Stimulated activated naive CD4-positive, alpha-beta T cell (primary cell): ENCODE measurements at regions not wholly inside any gene's neighbourhood (a gene's known extent, or its start where the extent isn't known, plus 50 kb on each side); places are given as distances from the start of the nearest gene placed in this dataset.
"Not testable (repeated sequence)": the region's sequence is repeated elsewhere in the genome, so short reads cannot be mapped to it uniquely, and the experiment has no call there.

Experiments
- DNase-seq, 6 experiments: peaks; one replicate each; lab custom pipeline; 2025; lab: John Stamatoyannopoulos, UW

DNA sequence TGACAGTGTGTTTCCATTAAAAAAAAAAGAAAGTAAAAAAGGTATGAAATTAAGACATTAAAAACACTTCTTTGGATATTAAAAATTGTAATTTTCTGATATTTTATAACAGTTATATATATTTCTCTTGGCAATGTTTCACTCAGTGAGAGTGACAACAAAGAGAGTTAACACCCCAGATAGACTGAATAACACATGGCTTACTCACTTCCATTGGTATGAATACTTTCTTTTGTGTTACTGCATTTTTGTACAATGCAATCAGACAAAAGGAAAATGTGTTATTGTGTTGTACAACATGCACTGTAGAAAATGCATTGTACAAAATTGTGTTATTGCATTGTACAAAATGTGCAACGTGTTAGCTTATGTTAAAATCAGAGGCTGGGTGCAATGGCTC is 676.6 kb upstream of the AMELY start:
- not testable (repeated sequence) for DNase-seq

- DNase-seq: no peak
Measured at GRCh38 chrY:7562541-7562940, 651.0 kb upstream of the AMELY start.

DNA sequence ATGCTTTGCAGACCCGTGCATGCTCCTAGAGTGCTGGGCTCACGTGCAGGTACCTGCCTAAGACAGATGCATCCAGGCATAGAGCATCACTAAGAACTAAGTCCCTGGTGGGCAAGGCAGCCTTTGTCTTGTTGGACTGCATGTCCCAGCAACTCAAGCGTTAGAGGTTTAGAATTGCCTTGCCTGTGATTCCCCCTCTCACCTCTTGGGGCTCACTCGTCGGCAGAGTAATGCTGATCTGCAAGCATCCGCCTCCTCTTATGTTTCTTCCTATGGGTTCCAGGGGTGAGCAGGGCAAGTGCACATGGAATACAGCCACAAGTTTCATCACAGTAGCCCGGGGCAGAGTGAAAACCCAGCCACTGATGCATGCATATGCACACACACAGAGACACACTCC is 646.1 kb upstream of the AMELY start:
- DNase-seq: no peak

- no peak for DNase-seq
Measured at GRCh38 chrY:7555006-7555405, 643.5 kb upstream of the AMELY start.

- DNase-seq: no peak
Measured at GRCh38 chrY:7545060-7545459, 633.5 kb upstream of the AMELY start.

DNA sequence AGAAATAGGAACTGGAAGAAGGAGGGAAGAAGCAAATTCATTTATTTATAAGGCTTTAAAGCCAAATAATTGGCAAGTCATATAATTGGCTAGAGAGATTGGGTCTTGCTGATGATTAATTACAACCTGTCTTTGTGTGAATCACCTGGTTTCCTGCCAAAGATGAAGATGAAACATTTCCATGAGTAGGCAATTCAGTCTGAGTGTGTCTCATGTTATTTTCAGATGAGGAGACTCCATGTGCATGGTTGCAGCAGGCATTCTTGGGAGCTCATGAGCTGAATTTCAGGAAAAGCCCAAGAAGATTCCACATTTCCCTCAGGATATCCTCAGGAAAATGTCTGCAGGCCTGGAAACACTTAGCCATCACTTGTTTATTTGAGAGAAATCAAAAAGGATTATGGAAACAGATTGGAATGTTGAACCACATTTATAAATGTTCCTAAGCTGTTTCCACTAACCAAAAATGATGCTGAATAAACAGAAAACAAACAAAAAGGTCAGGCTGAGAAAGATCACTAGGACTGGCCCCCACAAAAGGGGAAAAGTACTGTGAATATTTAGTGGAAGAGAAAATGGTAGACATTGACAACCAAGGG is 632.7 kb upstream of the AMELY start:
- no peak for DNase-seq

DNA sequence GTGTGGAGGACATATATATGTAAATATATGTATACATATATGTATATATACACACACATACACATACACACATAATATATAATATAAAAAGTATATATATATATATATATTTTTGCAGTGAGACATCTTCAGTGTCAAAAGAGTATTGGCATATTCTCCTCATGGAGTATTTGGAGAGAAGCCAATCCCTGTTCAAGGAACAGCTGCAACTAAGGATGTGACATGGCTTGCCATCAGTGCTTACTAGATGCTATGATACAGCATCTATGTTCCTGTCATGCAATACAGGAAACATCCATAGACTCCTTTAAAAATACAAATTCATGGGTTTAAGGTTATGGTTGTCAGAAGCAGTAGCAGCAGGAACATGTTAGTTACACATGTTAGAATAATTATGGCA is 632.0 kb upstream of the AMELY start:
- no peak for DNase-seq

DNA sequence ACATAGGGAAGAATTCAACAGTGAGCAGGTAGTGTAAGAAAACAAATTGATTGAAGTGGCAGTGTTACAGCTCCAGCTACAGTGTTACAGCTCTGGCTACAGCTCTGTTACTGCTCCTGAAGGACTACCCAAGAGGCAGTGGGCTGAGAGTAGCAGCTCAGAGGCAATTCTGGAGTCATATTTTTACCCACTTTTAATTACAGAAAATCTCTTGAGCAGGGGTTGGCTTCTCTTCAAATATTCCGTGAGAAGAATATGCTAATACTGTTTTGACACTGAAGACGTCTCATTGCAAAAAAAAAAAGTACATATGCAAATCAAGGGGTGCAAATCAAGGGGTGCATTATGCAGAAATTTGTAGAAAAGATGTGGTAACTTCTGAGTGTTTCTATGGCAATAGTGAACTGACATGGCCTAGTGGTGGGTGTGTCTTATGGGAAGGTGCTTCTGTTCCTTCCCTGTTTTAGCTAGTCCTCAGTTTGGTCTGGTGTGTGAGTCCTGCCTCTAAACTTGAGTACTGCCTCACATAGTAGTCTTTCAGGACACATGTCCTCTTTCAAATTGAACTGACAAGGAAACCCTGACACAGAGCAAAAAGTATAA is 630.8 kb upstream of the AMELY start:
- DNase-seq: no peak

GRCh38 chrY:7529396-7529795 is 617.8 kb upstream of the AMELY start:
- no peak for DNase-seq

DNA sequence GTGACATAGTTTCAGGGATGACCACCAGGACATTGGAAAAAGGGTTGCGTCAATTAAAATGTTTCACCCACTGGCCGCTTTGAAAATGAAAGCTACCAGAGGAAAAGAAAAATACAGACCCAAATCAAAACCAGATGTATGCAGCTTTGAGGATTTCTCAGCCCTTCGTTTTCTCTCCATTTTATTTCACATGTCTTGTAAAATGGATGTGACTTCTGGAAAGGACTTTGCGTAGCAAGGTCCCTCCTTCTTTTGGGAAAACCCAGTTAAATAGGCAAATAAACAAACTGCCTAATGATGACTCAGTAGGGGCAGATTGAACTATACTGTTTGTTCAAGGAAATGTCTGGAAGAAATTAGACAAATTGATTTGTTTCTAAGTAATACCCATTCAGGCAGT is 616.0 kb upstream of the AMELY start:
- DNase-seq: not testable (repeated sequence)

GRCh38 chrY:7518387-7518786 is 606.8 kb upstream of the AMELY start:
- DNase-seq: no peak

GRCh38 chrY:7516268-7516667 is 604.7 kb upstream of the AMELY start:
- DNase-seq: no peak

DNA sequence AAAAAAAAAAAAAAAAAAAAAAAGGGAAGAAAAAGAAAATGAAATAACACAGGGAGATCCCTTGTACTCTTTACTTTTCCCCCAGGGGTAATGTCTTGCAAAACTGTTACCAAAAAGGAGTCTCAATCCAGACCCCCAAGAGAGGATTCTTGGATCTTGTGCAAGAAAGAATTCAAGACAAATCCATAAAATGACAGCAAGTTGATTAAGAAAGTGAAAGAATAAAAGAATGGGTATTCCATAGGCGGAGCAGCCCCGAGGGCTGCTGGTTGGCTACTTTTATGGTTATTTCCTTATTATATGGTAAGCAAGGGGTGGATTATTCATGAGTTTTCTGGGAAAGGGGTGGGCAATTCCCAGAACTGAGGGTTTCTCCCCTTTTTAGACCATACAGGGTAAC is 604.3 kb upstream of the AMELY start:
- no peak for DNase-seq

DNA sequence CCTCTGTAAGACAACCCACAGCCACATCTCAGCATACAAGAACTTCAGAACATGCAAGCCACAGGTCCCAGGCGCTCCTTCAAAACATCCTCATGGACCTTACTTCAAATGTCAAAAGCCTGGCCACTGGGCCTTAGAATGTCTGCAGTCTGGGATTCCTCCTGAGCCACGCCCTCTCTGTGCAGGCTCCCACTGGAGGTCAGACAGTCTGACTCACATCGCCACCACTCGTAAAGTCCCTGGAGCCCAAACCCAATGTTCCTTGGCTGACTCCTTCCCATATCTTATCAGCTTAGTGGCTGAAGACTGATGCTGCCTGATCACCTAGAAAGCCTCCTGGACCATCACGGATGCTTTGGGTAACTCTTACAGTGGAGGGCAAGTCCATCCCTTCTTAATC is 591.3 kb upstream of the AMELY start:
- no peak for DNase-seq

DNA sequence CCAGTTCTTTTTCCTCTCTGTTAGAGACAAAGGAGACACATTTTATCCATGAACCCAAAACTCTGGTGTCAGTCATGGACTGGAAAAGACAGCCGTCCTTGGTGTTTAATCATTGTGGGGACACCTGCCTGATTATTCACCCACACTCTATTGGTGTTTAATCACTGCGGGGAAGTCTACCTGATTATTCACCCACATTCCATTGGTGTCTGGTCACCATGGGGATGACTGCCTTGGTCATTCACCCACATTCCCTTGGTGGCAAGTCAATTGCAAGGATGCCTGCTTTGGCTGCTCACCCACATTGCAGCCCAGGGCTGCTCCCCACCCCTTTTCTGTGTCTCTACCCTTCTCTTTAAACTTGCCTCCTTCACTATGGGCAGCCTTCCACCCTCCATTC is 589.7 kb upstream of the AMELY start:
- no peak for DNase-seq

DNA sequence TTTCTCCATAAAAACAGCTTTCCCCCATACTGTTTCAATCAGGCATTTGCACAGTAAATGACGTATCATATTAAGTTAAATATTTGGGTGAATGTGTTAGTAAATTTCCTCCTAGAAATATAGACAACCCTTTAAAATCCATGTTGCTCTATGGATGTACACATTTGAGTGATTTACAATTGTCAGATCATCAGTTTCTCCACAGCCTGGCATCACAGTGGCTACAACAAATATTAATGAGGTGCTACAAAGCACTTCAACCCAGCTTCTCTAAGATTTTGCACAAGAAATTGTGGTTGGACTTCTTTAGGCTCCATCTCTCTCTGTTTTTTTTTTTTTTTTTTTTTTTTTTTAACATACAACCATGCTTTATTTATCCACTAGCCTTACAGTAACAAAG is 584.4 kb upstream of the AMELY start:
- no peak for DNase-seq

GRCh38 chrY:7484455-7485285 is 573.1 kb upstream of the AMELY start:
- not testable (repeated sequence) for DNase-seq

DNA sequence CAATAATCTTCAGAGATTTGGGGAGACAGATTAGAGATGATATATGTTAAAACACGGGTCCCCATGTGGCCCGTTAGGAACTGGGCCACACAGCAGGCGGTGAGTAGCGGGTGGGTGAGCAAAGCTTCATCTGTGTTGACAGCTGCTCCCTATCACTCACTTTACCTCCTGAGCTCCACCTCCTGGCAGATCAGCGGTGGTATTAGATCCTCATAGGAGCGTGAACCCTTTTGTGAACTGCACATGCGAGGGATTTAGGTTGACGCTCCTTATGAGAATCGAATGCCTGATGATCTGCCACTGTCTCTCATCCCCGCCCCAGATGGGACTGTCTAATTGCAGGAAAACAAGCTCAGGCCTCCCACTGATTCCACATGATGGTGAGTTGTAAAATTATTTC is 560.4 kb upstream of the AMELY start:
- no peak for DNase-seq

DNA sequence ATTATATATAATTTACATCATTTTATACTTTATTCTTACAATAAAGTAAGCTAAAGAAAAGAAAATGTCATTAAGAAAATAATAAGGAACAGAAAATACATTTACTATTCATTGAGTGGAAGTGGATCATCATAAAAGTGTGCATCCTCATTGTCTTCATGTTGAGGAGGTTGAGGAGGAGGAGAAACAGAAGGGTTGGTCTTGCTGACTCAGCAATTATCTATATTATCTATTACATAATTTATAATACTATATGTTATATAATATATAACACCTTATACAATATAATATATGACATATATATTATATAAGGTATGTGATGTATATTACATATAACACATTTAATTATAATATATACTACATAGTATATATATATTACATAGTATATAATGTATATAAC is 558.5 kb upstream of the AMELY start:
- no peak for DNase-seq

GRCh38 chrY:7468951-7469745 is 557.6 kb upstream of the AMELY start:
- no peak for DNase-seq

DNA sequence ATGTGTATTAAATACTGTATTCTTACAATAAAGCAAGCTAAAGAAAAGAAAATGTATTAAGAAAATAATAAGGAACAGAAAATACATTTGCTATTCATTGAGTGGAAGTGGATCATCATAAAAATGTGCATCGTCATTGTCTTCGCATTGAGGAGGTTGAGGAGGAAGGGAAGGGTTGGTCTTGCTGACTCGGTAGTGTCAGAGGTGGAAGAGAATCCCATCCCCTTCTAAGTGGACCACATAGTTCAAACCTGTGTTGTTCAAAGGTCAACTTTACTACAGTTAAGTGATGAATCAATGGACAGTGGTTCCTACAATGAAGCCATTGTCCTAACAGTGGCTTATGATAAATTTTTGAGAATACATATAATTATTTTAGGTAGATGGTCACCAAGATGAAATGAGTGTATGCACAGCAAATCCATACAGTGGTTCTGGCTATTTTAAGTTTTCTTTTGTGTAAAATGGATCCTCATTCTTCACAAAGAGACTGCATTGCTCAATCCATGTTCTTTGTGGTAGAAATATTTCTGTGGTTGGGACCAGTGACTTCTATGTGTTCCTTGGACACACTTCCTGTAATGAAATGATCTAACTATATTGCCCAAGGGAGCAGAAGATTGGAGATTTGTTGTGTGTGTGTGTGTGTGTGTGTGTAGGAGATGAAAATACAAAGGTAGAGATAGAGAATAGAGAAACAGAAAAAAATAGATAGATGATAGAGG is 556.4 kb upstream of the AMELY start:
- no peak for DNase-seq

- no peak for DNase-seq
Measured at GRCh38 chrY:7465185-7465621, 553.7 kb upstream of the AMELY start.
